ENCODE measurements at regions not wholly inside any gene's neighbourhood (a gene's known extent, or its start where the extent isn't known, plus 50 kb on each side); places are given as distances from the start of the nearest gene placed in this dataset.
"Not testable (repeated sequence)": the region's sequence is repeated elsewhere in the genome, so short reads cannot be mapped to it uniquely, and the experiment has no call there.

GRCh38 chr7:112982441-112983063, 104.1 kb downstream of the GPR85 start:
- DNase-seq (ENCODE audit: low spot score) = no peak

DNA sequence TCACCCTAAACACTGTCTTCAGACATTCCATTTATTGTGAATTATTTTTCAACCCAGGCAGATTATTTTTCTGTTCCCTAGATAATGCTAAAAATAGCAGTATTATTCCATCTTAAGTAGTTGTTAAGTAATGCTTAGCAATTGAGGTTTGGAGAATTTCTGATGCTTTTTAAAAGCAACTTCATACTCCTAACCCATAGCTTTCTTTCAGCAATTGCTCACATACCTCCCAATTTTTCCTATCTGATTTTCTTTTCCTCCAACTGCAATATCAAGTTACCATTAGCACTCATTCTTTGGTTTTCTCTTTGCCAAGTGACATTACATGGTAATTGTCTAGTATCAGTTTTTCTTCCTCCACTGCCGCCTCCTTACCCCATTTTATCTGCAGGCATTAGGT, 104.7 kb downstream of the GPR85 start:
- DNase-seq (ENCODE audit: low spot score) = no peak

GRCh38 chr7:112979055-112979454, 107.6 kb downstream of the GPR85 start:
- not testable (repeated sequence) for DNase-seq (ENCODE audit: low spot score)

GRCh38 chr7:112977244-112977955, 109.2 kb downstream of the GPR85 start:
- DNase-seq (ENCODE audit: low spot score) = not testable (repeated sequence)

- no peak for DNase-seq (ENCODE audit: low spot score)
Observed at GRCh38 chr7:112970771-112971170, 115.9 kb downstream of the GPR85 start.

DNA sequence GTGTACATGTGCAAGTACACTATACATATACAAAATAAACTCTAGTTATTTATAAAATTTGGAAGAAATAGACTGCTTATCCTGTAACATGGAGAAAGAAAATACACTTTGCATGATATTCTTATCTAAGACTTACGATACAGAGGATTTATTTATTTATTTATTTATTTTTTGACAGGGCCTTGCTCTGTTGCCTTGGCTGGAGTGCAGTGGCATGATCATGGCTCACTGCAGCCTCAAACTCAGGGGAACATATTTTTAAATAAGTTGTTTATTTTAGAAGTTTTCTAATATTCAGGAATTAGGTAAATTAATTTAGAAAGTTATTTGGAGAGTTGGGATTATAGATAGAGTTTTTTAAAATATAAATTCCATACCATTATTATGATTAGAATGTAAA, 116.7 kb downstream of the GPR85 start:
- no peak for DNase-seq (ENCODE audit: low spot score)

DNA sequence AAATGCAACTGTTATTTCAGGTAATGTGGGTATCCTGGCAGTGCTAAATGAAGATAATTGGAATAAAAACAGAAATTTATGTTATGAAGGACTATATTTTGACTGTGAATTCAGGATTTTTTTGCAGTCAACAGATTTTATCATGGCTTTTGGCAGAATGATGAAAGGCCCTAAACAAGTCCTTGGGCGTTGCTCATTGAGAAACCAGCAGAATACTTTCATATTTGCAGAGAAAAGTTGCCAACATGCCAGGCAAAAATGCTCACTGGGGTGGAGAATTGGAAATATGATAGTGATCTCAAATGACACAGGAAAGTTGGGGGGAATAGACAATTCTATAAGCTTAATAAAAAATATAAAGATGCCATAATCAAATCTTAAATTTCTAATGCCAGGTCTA, 121.1 kb downstream of the GPR85 start:
- no peak for DNase-seq (ENCODE audit: low spot score)

- DNase-seq (ENCODE audit: low spot score) = no peak
Observed at GRCh38 chr7:112963634-112964033, 123.0 kb downstream of the GPR85 start.

GRCh38 chr7:112962815-112963214, 123.8 kb downstream of the GPR85 start:
- DNase-seq (ENCODE audit: low spot score) = no peak

DNA sequence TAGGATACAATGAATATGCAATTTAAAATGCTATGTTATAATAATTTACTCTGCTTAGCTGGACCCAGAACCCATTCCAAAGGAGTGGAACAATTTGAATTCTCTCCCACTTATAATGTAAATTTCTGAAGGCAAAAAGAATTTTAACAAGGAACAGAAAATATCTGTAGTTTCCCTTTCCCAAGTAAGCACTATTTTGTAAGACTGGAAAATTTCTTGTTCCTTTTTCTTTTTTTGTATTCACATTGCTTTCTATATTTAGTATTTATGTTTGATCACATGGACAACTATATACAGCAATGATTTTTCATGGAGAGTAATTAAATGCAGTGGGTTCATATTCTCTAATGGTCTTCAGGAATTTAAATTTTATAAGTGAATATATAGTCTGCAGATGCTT, 127.4 kb downstream of the GPR85 start:
- DNase-seq (ENCODE audit: low spot score) = no peak

GRCh38 chr7:112958775-112959174, 127.9 kb downstream of the GPR85 start:
- DNase-seq (ENCODE audit: low spot score) = no peak

DNA sequence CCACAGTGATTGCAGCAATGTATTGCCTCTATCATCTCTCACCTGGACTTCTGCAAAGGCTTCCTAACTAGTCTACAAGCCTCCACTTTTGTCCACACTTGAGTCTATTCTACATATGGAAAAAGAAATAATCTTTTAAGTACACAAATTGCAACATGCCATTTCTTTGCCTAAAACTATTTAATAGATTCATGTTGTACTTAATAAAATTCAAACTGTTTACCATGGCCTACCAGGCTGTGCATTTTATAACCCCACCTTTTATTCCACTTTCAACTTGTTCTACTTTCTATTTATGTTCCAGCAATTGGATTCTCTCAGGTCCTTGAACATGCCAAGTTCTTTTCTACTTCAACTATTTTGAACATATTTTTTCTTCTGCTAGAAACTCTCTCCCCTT, 128.7 kb downstream of the GPR85 start:
- no peak for DNase-seq (ENCODE audit: low spot score)

GRCh38 chr7:112953031-112953430, 133.6 kb downstream of the GPR85 start:
- DNase-seq (ENCODE audit: low spot score) = not testable (repeated sequence)

- DNase-seq (ENCODE audit: low spot score) = no peak
Observed at GRCh38 chr7:112951070-112951469, 135.6 kb downstream of the GPR85 start.

GRCh38 chr7:112949682-112950081, 136.9 kb downstream of the GPR85 start:
- not testable (repeated sequence) for DNase-seq (ENCODE audit: low spot score)

DNA sequence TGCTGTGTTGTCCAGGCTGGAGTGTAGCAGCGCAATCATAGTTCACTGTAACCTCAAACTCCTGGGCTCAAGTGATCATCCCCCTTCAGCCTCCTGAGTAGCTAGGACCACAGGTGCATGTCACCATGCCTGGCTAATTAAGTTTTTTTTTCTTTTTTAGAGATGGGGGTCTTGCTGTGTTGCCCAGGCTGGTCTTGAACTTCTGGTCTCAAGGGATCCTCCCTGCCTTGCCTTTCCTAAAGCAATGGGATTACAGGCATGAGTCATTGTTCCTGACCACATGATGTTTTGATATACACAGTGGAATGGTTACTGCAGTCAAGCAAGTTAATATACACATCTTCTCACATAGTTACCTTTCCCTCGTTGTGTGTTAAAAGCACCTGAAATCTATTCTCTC, 140.3 kb downstream of the GPR85 start:
- DNase-seq (ENCODE audit: low spot score) = peak; percentile 24

DNA sequence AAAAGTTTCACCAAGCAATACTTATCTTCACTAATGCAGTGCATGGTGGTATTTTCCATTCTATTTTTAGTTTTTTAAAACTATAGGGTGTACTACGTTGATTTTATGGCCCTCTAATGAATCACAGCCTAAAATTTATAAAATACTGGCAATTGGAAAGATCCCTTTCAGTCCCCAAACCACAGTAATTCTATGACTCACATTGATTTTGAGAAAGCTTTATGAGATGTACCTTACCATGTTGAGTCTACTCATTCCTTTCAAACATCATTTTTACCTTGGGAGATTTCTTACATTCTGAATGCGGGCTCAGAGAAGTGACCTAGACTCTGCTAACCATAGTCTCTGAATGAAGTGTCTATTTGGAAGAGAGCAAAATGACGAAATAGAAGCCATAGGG, 141.6 kb downstream of the GPR85 start:
- no peak for DNase-seq (ENCODE audit: low spot score)

DNA sequence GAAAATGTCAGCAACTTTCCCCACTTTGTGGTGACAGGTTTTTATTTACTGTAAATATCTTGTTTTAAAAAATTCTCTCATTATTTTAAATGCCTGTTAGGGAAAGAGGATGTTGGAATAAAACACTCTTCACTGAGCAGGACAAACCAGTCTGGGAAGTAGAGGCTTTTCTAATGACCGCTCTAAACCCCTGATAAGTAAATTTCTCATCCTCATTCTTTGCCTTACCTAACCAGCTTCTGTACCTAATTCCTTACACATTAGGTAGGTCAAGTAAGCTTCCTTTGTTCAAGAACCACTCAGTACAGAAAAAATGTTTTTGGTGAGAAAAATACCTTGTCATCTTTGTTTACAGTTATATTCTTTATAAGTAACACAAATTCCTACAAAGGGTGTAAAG, 143.6 kb downstream of the GPR85 start:
- no peak for DNase-seq (ENCODE audit: low spot score)

DNA sequence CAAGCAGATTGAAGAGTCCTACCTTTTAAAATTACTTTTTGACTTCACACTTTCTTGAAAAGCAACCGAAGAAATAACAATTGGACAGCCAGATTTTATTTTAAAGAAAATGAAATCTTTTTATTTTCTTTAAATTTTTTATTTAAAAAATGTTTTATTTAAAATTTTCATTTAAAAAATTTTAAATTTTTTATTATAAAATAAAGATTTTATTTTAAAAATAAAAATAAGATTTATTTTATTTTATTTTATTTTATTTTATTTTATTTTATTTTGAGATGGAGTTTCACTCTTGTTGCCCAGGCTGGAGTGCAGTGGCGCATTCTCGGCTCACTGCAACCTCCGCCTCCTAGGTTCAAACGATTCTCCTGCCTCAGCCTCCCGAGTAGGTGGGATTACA, 144.5 kb downstream of the GPR85 start:
- not testable (repeated sequence) for DNase-seq (ENCODE audit: low spot score)

- no peak for DNase-seq (ENCODE audit: low spot score)
Observed at GRCh38 chr7:112940314-112940732, 146.3 kb downstream of the GPR85 start.

- peak; percentile 99 for DNase-seq (ENCODE audit: low spot score)
Observed at GRCh38 chr7:112939574-112940313, 146.9 kb downstream of the GPR85 start.

DNA sequence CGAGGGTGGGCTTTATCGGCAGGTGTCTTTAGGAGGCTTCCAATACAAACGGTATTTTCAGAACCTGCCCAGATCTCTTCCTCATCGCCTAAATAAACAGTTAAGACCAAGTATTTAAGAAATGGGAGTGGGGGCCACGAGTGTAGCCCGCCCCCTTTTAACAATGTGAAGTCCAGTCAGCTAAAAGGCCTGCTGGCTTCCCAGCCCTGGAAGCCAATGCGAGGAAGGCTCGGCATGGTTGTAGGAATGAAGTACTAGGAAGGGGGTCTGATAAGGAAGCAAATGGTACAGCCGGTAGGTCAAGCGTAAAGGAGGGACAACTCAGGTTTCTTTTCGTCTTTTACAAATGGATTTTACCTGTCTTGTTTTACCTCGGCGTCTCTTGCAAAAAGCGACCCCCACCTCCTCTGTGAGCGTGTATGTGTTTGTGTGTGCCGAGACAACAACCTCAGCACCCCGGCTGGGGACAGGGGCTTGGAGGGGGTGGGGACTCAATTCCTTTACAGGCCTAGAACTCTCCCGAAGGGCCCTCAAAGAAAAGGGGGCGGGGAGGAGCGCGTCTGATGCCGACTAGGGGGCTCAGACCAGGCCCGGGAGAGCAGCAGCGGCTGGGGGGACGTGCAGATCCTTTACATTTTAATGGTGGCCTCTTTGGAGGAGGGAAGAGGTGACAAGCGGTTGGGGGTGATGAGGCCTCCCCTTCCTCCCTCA, 147.6 kb downstream of the GPR85 start:
- DNase-seq (ENCODE audit: low spot score) = peak; percentile 7

All from H4 (cell line).